NCI-H1417 treated with DMSO at 0.1 percent for 48 hours (cell line): ENCODE measurements at regions not wholly inside any gene's neighbourhood (a gene's known extent, or its start where the extent isn't known, plus 50 kb on each side); places are given as distances from the start of the nearest gene placed in this dataset.

Source experiments
- DNase-seq: peaks from one replicate; lab custom pipeline; 2025; lab: John Stamatoyannopoulos, UW

DNA sequence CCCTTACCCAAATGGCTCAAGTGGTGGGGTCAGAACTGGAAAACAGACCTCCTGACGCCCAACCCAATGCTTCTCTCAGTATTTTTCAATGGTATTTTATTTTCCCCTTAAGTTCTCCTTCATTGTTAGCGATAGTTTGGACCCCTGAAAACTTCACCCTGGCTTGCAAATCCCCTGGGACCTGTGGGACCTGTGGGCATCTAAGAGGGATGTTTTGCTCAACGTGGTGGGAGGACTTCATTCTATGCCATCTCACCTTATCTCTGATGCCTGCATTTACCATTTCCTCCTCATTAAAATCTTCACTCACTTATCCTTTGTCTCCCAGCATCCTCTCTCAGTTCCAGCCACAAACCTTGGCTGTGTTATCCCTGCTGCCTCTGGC is 59.4 kb upstream of the GZMB start:
- no peak for DNase-seq

GRCh38 chr14:24692382-24693352 is 58.7 kb upstream of the GZMB start:
- DNase-seq: no peak

DNA sequence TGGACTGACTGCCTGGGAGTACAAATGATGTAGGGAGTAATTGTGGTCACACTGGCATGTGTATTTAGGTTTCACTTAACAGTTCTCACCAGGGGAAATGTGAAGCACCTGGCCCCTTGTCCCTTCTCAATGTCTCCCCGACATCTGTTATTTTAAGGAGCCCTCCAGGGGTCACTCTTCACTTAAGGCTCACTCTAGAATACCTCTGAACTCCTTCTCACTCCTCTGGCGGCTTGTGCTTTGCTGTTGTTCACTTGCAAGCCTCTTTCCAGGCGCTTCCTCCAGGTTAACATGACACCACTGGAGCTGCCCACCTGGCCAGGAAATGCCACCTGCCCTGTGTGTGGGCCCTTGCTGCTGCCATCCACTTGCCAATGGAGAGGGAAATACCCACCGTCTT is 56.5 kb upstream of the GZMB start:
- DNase-seq: no peak

GRCh38 chr14:24688030-24688658 is 54.2 kb upstream of the GZMB start:
- no peak for DNase-seq
